Fibroblast of lung (primary cell): ENCODE measurements at regions not wholly inside any gene's neighbourhood (a gene's known extent, or its start where the extent isn't known, plus 50 kb on each side); places are given as distances from the start of the nearest gene placed in this dataset.

Experiments used
- DNase-seq, 2 donors: peaks; one replicate each; pipeline versions ENCODE4 v3.0.0 to v3.0.0-alpha.2; 2010; ENCODE audit warnings: low read depth in 2 of 2
- H2AFZ ChIP-seq: 2 replicates; pipeline ENCODE4 v1.5.1; 2012; ENCODE audit warnings: low read length, control low read depth, inconsistent platforms
- H3K27ac ChIP-seq: 2 replicates; pipeline ENCODE4 v1.5.1; 2011; ENCODE audit warnings: low read length, control low read depth; ENCODE audit not compliant: insufficient read depth
- H3K27me3 ChIP-seq: 2 replicates; pipeline ENCODE4 v1.5.1; 2011; ENCODE audit warnings: mild to moderate bottlenecking, low read length; ENCODE audit not compliant: control insufficient read depth, insufficient read depth
- H3K36me3 ChIP-seq: 2 replicates; pipeline ENCODE4 v1.5.1; 2011; ENCODE audit warnings: low read length; ENCODE audit not compliant: control insufficient read depth, insufficient read depth
- H3K4me1 ChIP-seq: 2 replicates; pipeline ENCODE4 v1.5.1; 2011; ENCODE audit warnings: low read length; ENCODE audit not compliant: control insufficient read depth, insufficient read depth; ENCODE audit errors: extremely low read depth
- H3K4me2 ChIP-seq: 2 replicates; pipeline ENCODE4 v1.5.1; 2011; ENCODE audit warnings: low read length, control low read depth; ENCODE audit not compliant: insufficient read depth; ENCODE audit errors: extremely low read depth
- H3K4me3 ChIP-seq, 4 experiments: fragments of 200-600 bp in 1 of 4; sonication (generic) in 1 of 4; replicated peaks in 1 of 4; 2 replicates each; pipeline ENCODE4 v1.5.1; 2011 to 2016; ENCODE audit warnings: low read length in 4 of 4, low read depth in 3 of 4, mild to moderate bottlenecking in 3 of 4, control low read depth in 2 of 4, inconsistent platforms in 1 of 4, mixed read lengths in 1 of 4; ENCODE audit not compliant: insufficient read depth in 1 of 4; ENCODE audit errors: control extremely low read depth in 1 of 4
- H3K79me2 ChIP-seq: 2 replicates; pipeline ENCODE4 v1.5.1; 2012; ENCODE audit warnings: mild to moderate bottlenecking, low read length, inconsistent platforms; ENCODE audit not compliant: control insufficient read depth, insufficient read depth
- H3K9ac ChIP-seq: 2 replicates; pipeline ENCODE4 v1.5.1; 2011; ENCODE audit warnings: mild to moderate bottlenecking, low read length, control low read depth; ENCODE audit not compliant: insufficient read depth
- H3K9me3 ChIP-seq: 2 replicates; pipeline ENCODE4 v1.5.1; 2012; ENCODE audit warnings: low read depth, low read length; ENCODE audit not compliant: control insufficient read depth, insufficient read depth
- H4K20me1 ChIP-seq: 2 replicates; pipeline ENCODE4 v1.5.1; 2011; ENCODE audit warnings: low read length; ENCODE audit not compliant: control insufficient read depth, insufficient read depth; ENCODE audit errors: extremely low read depth
- EZH2 ChIP-seq: IDR thresholded peaks from 2 replicates; pipeline ENCODE4 v1.5.1; 2012; ENCODE audit warnings: low read length, control low read depth, mild to moderate bottlenecking; ENCODE audit errors: missing control alignments
- TF ChIP-seq, protein P1 (sequence below), 2 donors: IDR thresholded peaks in 1 of 2; conservative IDR thresholded peaks in 1 of 2; 1 replicate in 1 of 2; 2 replicates in 1 of 2; pipeline ENCODE4 v1.5.1; 2011 to 2012; ENCODE audit warnings: low read length in 2 of 2, control low read depth in 1 of 2, inconsistent platforms in 1 of 2, low read depth in 1 of 2, mild to moderate bottlenecking in 1 of 2

DNA sequence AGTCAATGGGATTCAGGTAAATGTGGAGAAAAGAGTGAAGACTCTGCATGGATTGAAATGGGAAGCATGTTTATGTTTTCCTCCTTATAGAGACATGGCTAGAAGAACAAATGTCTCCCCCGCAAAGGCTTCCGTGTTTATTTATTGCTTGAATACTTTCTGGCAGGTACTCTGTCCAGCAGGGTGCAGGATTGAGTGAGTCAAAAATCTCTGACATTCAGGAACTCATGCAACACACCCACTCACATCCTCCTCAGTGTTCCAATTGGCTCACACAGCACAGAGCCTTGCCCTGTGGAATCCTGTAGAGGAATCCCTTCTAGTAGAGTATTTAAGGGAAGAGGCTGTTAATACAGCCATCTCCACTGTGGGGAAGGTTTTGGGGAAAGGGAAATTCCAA lies 290.3 kb upstream of the VWC2 start:
- no peaks in the 10 kb centered on the region for H3K36me3 ChIP-seq
- H4K20me1 ChIP-seq, result no peaks in the 10 kb centered on the region
- no peaks in the 10 kb centered on the region for H3K79me2 ChIP-seq
- no peak overlapping the region for H2AFZ ChIP-seq
- no peak overlapping the region for H3K9ac ChIP-seq
- no peaks in the 10 kb centered on the region for H3K4me1 ChIP-seq
- no peak overlapping the region for H3K4me2 ChIP-seq
- no peaks in the 10 kb centered on the region for H3K27me3 ChIP-seq
- H3K4me3 ChIP-seq, result no peak overlapping the region
- no peak overlapping the region for H3K27ac ChIP-seq
- no peak for DNase-seq
- TF ChIP-seq, protein P1, sequence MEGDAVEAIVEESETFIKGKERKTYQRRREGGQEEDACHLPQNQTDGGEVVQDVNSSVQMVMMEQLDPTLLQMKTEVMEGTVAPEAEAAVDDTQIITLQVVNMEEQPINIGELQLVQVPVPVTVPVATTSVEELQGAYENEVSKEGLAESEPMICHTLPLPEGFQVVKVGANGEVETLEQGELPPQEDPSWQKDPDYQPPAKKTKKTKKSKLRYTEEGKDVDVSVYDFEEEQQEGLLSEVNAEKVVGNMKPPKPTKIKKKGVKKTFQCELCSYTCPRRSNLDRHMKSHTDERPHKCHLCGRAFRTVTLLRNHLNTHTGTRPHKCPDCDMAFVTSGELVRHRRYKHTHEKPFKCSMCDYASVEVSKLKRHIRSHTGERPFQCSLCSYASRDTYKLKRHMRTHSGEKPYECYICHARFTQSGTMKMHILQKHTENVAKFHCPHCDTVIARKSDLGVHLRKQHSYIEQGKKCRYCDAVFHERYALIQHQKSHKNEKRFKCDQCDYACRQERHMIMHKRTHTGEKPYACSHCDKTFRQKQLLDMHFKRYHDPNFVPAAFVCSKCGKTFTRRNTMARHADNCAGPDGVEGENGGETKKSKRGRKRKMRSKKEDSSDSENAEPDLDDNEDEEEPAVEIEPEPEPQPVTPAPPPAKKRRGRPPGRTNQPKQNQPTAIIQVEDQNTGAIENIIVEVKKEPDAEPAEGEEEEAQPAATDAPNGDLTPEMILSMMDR (conservative IDR thresholded peaks at IDR 0.05 in 1 of 2, IDR thresholded peaks at IDR 0.05 in 1 of 2; ENCODE audit: low read depth in 1 of 2, low read length in 2 of 2), result no peak
- no peak for TF ChIP-seq EZH2
- no peaks in the 10 kb centered on the region for H3K9me3 ChIP-seq

DNA sequence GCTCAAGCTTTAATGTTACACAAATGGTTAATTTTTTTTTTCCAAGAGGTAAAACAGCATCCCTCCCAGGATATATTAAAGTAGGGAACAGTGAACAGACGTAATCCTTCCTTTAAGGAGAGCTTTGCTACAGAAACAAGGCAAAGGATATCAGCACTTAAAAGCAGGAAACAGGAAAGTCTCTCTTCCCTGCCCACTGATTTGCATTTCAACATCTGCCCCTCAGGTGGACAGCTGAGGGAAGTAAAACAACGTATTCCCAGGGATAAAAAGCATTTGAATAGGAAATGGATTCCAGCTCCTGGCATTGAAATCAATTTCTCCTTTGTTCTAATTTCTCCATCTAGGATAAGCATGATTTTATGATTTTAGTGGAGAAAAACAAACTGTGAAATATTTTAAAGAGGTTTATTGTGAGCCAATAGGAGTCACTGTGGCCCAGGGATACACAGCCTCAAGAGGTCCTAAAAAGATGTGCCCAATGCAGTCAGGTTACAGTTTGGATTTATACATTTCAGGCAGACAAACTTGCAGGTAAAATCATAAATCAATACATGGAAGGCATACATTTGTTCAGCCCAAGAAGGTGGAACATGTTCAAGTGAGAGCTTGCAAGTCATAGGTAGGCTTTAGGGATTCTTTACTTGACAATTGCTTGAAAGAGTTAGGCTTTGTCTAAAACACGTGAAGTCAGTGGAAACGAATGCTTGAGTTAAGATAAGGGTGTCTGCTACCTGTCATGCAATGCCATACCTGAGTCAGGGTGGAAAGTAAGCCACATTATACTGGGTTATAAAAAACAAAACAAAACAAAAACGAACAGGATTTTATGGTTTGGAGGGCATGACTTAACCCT lies 286.2 kb upstream of the VWC2 start:
- Histone ChIP-seq H4K20me1 (no peaks in the 10 kb centered on the region), H3K27ac (no peak overlapping the region), H3K79me2 (no peaks in the 10 kb centered on the region), H3K9ac (no peak overlapping the region), H3K4me1 (no peaks in the 10 kb centered on the region), H3K4me3 (no peak overlapping the region), H3K27me3 (no peaks in the 10 kb centered on the region), H3K4me2 (no peak overlapping the region), H3K36me3 (no peaks in the 10 kb centered on the region), H2AFZ (no peak overlapping the region), H3K9me3 (no peaks in the 10 kb centered on the region)
- DNase-seq, result no peak
- TF ChIP-seq, protein P1 (conservative IDR thresholded peaks at IDR 0.05 in 1 of 2, IDR thresholded peaks at IDR 0.05 in 1 of 2; ENCODE audit: low read depth in 1 of 2, low read length in 2 of 2), result no peak
- TF ChIP-seq EZH2, result no peak

DNA sequence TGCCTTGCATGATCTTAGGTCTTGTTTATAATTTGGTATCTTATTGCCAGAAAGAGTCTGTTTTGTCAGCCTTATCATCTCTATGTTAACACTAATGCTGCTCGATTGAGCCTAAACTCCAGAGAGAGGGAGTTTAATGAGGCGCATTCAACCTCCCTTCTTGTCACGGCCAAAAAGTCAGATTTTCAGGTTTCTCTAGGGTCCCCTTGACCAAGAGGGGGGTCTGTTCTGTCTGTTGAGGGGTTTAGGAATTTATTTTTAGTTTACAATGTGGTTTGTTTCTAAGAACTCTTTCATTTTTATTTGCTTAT lies 285.7 kb upstream of the VWC2 start:
- Histone ChIP-seq H3K27me3 (no peaks in the 10 kb centered on the region), H3K9me3 (no peaks in the 10 kb centered on the region), H3K4me3 (no peak overlapping the region), H3K9ac (no peak overlapping the region), H3K4me2 (no peak overlapping the region), H3K36me3 (no peaks in the 10 kb centered on the region), H3K4me1 (no peaks in the 10 kb centered on the region), H3K79me2 (no peaks in the 10 kb centered on the region), H3K27ac (no peak overlapping the region), H2AFZ (no peak overlapping the region), H4K20me1 (no peaks in the 10 kb centered on the region)
- TF ChIP-seq EZH2, result no peak
- TF ChIP-seq, protein P1 (conservative IDR thresholded peaks at IDR 0.05 in 1 of 2, IDR thresholded peaks at IDR 0.05 in 1 of 2; ENCODE audit: low read depth in 1 of 2, low read length in 2 of 2), result no peak
- no peak for DNase-seq
